ENCODE measurements at regions not wholly inside any gene's neighbourhood (a gene's known extent, or its start where the extent isn't known, plus 50 kb on each side); places are given as distances from the start of the nearest gene placed in this dataset.
"Not testable (repeated sequence)": the region's sequence is repeated elsewhere in the genome, so short reads cannot be mapped to it uniquely, and the experiment has no call there.

DNA sequence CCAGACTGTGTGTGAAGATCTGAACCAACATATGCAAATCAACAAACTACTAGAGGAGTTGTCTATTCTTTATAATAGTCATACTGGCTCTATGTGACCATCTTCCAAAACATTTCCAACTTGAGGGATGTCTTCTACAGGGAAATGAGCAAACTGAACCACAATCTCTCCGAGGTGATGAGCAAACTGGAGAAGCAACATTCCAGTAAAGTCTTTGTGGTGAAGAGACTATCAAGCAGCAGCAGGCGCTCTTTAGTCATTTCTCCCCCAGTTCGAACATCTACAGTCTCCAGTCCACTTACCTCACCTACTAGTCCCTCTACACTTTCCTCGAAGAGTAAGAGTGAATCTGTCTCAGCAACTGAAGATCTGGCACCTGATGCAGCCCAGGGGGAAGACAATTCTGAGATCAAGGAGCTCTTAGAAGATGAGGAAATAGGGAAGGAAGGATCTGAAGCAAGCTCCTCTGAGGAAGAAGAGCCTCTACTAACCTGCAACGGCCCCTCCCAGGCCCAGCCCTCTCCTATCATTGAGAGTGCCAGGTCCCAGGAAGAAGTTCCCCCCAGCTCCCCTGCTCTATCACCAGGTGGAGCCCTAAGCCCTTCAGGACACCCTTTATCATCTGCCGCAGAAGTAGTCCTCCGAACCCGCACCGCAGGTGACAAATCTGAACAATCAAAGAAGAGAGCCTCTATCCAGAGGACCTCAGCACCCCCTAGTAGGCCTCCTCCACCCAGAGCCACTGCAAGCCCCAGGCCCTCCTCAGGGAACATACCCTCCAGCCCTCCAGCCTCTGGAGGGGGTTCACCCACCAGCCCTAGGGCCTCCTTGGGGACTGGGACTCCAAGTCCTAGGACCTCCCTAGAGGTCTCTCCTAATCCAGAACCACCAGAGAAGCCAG is 98.1 kb downstream of the HNRNPD start:
- Histone ChIP-seq H2BK12ac (ENCODE audit: low read length in 2 of 2) (no peak overlapping the region), H3K18ac (ENCODE audit: low read depth in 1 of 2, low read length in 2 of 2) (no peak overlapping the region), H3K36me3 (ENCODE audit: control insufficient read depth in 1 of 2, insufficient read depth in 2 of 2, low read depth in 1 of 2, low read length in 2 of 2) (no peaks in the 10 kb centered on the region), H4K91ac (ENCODE audit: low read length) (no peak overlapping the region), H3K14ac (ENCODE audit: low read length in 2 of 2) (no peak overlapping the region), H2AK5ac (ENCODE audit: low read length, severe bottlenecking) (no peak overlapping the region), H3K4ac (ENCODE audit: low read depth in 1 of 2, low read length in 2 of 2) (no peak overlapping the region), H3K27me3 (ENCODE audit: control insufficient read depth in 1 of 2, insufficient read depth in 1 of 2, low read length in 2 of 2) (peaks cover 6 to 16% of the 10 kb centered on the region in 2 experiments), H3K27ac (ENCODE audit: low read length, poor library complexity, severe bottlenecking) (no peak overlapping the region), H2AFZ (ENCODE audit: low read depth, low read length) (no peak overlapping the region), H3K4me3 (ENCODE audit: insufficient read depth in 1 of 2, low read depth in 1 of 2, low read length in 2 of 2) (no peak overlapping the region), H3K4me2 (ENCODE audit: low read length, poor library complexity, severe bottlenecking) (no peak overlapping the region), H2BK5ac (ENCODE audit: low read depth, low read length, poor library complexity, severe bottlenecking) (no peak overlapping the region), H3K4me1 (ENCODE audit: control insufficient read depth, insufficient read depth, low read depth, low read length) (peaks cover 1% of the 10 kb centered on the region), H2BK15ac (ENCODE audit: low read depth, poor library complexity, severe bottlenecking) (no peak overlapping the region), H3K9me3 (ENCODE audit: control insufficient read depth, low read length) (no peaks in the 10 kb centered on the region), H3K79me1 (replicated peaks; ENCODE audit: low read length, poor library complexity, severe bottlenecking) (no peaks in the 10 kb centered on the region), H3K9ac (ENCODE audit: low read length) (no peak overlapping the region), H4K8ac (ENCODE audit: low read length) (no peak overlapping the region), H3K23ac (ENCODE audit: low read length in 2 of 2) (no peak overlapping the region), H2BK120ac (ENCODE audit: low read depth, low read length) (no peak overlapping the region)
- 79% methylated on average over 8 of the region's 9 CpGs for WGBS
- DNase-seq, result no peak

DNA sequence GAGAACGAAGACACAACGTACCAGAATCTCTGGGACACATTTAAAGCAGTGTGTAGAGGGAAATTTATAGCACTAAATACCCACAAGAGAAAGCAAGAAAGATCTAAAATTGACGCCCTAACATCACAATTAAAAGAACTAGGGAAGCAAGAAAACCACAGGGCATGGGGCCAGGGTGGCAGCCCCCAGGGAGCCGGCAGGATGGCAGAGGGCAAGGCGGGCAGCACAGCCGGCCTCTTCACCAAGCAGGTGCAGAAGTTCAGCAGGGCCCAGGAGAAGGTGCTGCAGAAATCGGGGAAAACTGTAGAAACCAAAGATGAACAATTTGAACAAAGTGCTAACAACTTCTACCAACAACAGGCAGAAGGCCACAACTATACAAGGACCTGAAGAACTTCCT is 99.1 kb downstream of the HNRNPD start:
- H3K36me3 ChIP-seq (ENCODE audit: control insufficient read depth in 1 of 2, insufficient read depth in 2 of 2, low read depth in 1 of 2, low read length in 2 of 2); H3K9ac ChIP-seq (ENCODE audit: low read length); H2AK5ac ChIP-seq (ENCODE audit: low read length, severe bottlenecking); H2BK5ac ChIP-seq (ENCODE audit: low read depth, low read length, poor library complexity, severe bottlenecking); H4K8ac ChIP-seq (ENCODE audit: low read length); H3K9me3 ChIP-seq (ENCODE audit: control insufficient read depth, low read length); H3K4me2 ChIP-seq (ENCODE audit: low read length, poor library complexity, severe bottlenecking); H3K4ac ChIP-seq (ENCODE audit: low read depth in 1 of 2, low read length in 2 of 2); H3K4me3 ChIP-seq (ENCODE audit: insufficient read depth in 1 of 2, low read depth in 1 of 2, low read length in 2 of 2); H3K18ac ChIP-seq (ENCODE audit: low read depth in 1 of 2, low read length in 2 of 2); H2BK12ac ChIP-seq (ENCODE audit: low read length in 2 of 2); H2AFZ ChIP-seq (ENCODE audit: low read depth, low read length); H3K4me1 ChIP-seq (ENCODE audit: control insufficient read depth, insufficient read depth, low read depth, low read length); H2BK120ac ChIP-seq (ENCODE audit: low read depth, low read length); H3K79me1 ChIP-seq (replicated peaks; ENCODE audit: low read length, poor library complexity, severe bottlenecking); H2BK15ac ChIP-seq (ENCODE audit: low read depth, poor library complexity, severe bottlenecking); H3K23ac ChIP-seq (ENCODE audit: low read length in 2 of 2); H4K91ac ChIP-seq (ENCODE audit: low read length); H3K27ac ChIP-seq (ENCODE audit: low read length, poor library complexity, severe bottlenecking); DNase-seq; H3K14ac ChIP-seq (ENCODE audit: low read length in 2 of 2): not testable (repeated sequence)
- WGBS, result 70% methylated on average over 5 of the region's 7 CpGs
- H3K27me3 ChIP-seq (ENCODE audit: control insufficient read depth in 1 of 2, insufficient read depth in 1 of 2, low read length in 2 of 2), result peaks cover 6 to 20% of the 10 kb centered on the region in 2 experiments

DNA sequence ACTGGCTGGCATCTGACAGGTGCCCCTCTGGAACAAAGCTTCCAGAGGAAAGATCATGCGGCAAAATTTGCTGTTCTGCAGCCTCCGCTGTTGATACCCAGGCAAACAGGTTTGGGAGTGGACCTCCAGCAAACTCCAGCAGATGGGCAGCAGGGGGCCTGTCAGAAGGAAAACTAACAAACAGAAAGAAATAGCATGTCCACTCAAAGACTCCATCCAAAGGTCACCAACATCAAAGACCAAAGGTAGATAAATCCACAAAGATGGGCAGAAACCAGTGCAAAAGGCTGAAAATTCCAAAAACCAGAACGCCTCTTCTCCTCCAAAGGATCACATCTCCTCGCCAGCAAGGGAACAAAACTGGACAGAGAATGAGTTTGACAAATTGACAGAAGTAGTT is 101.3 kb downstream of the HNRNPD start:
- not testable (repeated sequence) for H2AFZ ChIP-seq (ENCODE audit: low read depth, low read length); H2BK120ac ChIP-seq (ENCODE audit: low read depth, low read length); H3K9me3 ChIP-seq (ENCODE audit: control insufficient read depth, low read length); H4K8ac ChIP-seq (ENCODE audit: low read length); H3K4ac ChIP-seq (ENCODE audit: low read depth in 1 of 2, low read length in 2 of 2); H4K91ac ChIP-seq (ENCODE audit: low read length); H3K18ac ChIP-seq (ENCODE audit: low read depth in 1 of 2, low read length in 2 of 2); H3K4me2 ChIP-seq (ENCODE audit: low read length, poor library complexity, severe bottlenecking); H2BK5ac ChIP-seq (ENCODE audit: low read depth, low read length, poor library complexity, severe bottlenecking); H3K14ac ChIP-seq (ENCODE audit: low read length in 2 of 2); H3K27ac ChIP-seq (ENCODE audit: low read length, poor library complexity, severe bottlenecking); H3K36me3 ChIP-seq (ENCODE audit: control insufficient read depth in 1 of 2, insufficient read depth in 2 of 2, low read depth in 1 of 2, low read length in 2 of 2); H3K23ac ChIP-seq (ENCODE audit: low read length in 2 of 2); H2BK15ac ChIP-seq (ENCODE audit: low read depth, poor library complexity, severe bottlenecking); DNase-seq; H2BK12ac ChIP-seq (ENCODE audit: low read length in 2 of 2); H2AK5ac ChIP-seq (ENCODE audit: low read length, severe bottlenecking); H3K4me3 ChIP-seq (ENCODE audit: insufficient read depth in 1 of 2, low read depth in 1 of 2, low read length in 2 of 2); H3K9ac ChIP-seq (ENCODE audit: low read length); H3K4me1 ChIP-seq (ENCODE audit: control insufficient read depth, insufficient read depth, low read depth, low read length); H3K79me1 ChIP-seq (replicated peaks; ENCODE audit: low read length, poor library complexity, severe bottlenecking)
- H3K27me3 ChIP-seq (ENCODE audit: control insufficient read depth in 1 of 2, insufficient read depth in 1 of 2, low read length in 2 of 2), result peaks cover 6 to 20% of the 10 kb centered on the region in 2 experiments
- WGBS, result 82% methylated on average over 3 of the region's 4 CpGs

- H2BK15ac ChIP-seq (ENCODE audit: low read depth, poor library complexity, severe bottlenecking); H2BK12ac ChIP-seq (ENCODE audit: low read length in 2 of 2); H3K79me1 ChIP-seq (replicated peaks; ENCODE audit: low read length, poor library complexity, severe bottlenecking); H3K14ac ChIP-seq (ENCODE audit: low read length in 2 of 2); H2BK5ac ChIP-seq (ENCODE audit: low read depth, low read length, poor library complexity, severe bottlenecking); H2AK5ac ChIP-seq (ENCODE audit: low read length, severe bottlenecking); H3K23ac ChIP-seq (ENCODE audit: low read length in 2 of 2); H3K9ac ChIP-seq (ENCODE audit: low read length); H2BK120ac ChIP-seq (ENCODE audit: low read depth, low read length); H2AFZ ChIP-seq (ENCODE audit: low read depth, low read length); H3K9me3 ChIP-seq (ENCODE audit: control insufficient read depth, low read length); H4K8ac ChIP-seq (ENCODE audit: low read length); H4K91ac ChIP-seq (ENCODE audit: low read length); DNase-seq; H3K27ac ChIP-seq (ENCODE audit: low read length, poor library complexity, severe bottlenecking); H3K4me1 ChIP-seq (ENCODE audit: control insufficient read depth, insufficient read depth, low read depth, low read length); H3K4ac ChIP-seq (ENCODE audit: low read depth in 1 of 2, low read length in 2 of 2); H3K36me3 ChIP-seq (ENCODE audit: control insufficient read depth in 1 of 2, insufficient read depth in 2 of 2, low read depth in 1 of 2, low read length in 2 of 2); H3K4me3 ChIP-seq (ENCODE audit: insufficient read depth in 1 of 2, low read depth in 1 of 2, low read length in 2 of 2); H3K4me2 ChIP-seq (ENCODE audit: low read length, poor library complexity, severe bottlenecking); H3K18ac ChIP-seq (ENCODE audit: low read depth in 1 of 2, low read length in 2 of 2): not testable (repeated sequence)
- peaks cover 6 to 20% of the 10 kb centered on the region in 2 experiments for H3K27me3 ChIP-seq (ENCODE audit: control insufficient read depth in 1 of 2, insufficient read depth in 1 of 2, low read length in 2 of 2)
- 54% methylated on average over 9 of the region's 9 CpGs for WGBS
Observed at GRCh38 chr4:82271915-82272480, 101.8 kb downstream of the HNRNPD start.

Data from mesenchymal stem cell (in vitro differentiated cells and primary cell).